Activated CD4-positive, alpha-beta T cell treated with anti-CD3 and anti-CD28 coated beads, Interleukin-2, amount 50 U/mL, for 4 hours (primary cell): ENCODE measurements at regions not wholly inside any gene's neighbourhood (a gene's known extent, or its start where the extent isn't known, plus 50 kb on each side); places are given as distances from the start of the nearest gene placed in this dataset.

Experiments used
- DNase-seq, 2 experiments: peaks; one replicate each; pipeline ENCODE4 v3.0.0-alpha.2; 2020

GRCh38 chr13:90395846-90396245 lies 951.6 kb upstream of the MIR17HG start:
- DNase-seq = no peak

GRCh38 chr13:90396266-90396665 lies 951.2 kb upstream of the MIR17HG start:
- no peak for DNase-seq

- no peak for DNase-seq
Measured at GRCh38 chr13:90397503-90397902, 950.0 kb upstream of the MIR17HG start.

GRCh38 chr13:90400372-90400771 lies 947.1 kb upstream of the MIR17HG start:
- DNase-seq = no peak

GRCh38 chr13:90401150-90401549 lies 946.3 kb upstream of the MIR17HG start:
- no peak for DNase-seq

GRCh38 chr13:90402102-90402501 lies 945.4 kb upstream of the MIR17HG start:
- DNase-seq = no peak

GRCh38 chr13:90402613-90403012 lies 944.9 kb upstream of the MIR17HG start:
- DNase-seq = no peak

GRCh38 chr13:90403330-90404082 lies 944.0 kb upstream of the MIR17HG start:
- no peak for DNase-seq

GRCh38 chr13:90405301-90405700 lies 942.2 kb upstream of the MIR17HG start:
- no peak for DNase-seq

- no peak for DNase-seq
Measured at GRCh38 chr13:90412980-90413379, 934.5 kb upstream of the MIR17HG start.

GRCh38 chr13:90413548-90413947 lies 933.9 kb upstream of the MIR17HG start:
- DNase-seq = no peak

GRCh38 chr13:90414691-90415596 lies 932.5 kb upstream of the MIR17HG start:
- DNase-seq = no peak

- DNase-seq = no peak
Measured at GRCh38 chr13:90415902-90416301, 931.6 kb upstream of the MIR17HG start.

- DNase-seq = no peak
Measured at GRCh38 chr13:90416519-90416918, 931.0 kb upstream of the MIR17HG start.

GRCh38 chr13:90416938-90417337 lies 930.5 kb upstream of the MIR17HG start:
- DNase-seq = no peak

GRCh38 chr13:90420683-90421082 lies 926.8 kb upstream of the MIR17HG start:
- no peak for DNase-seq

- no peak for DNase-seq
Measured at GRCh38 chr13:90427322-90428272, 919.9 kb upstream of the MIR17HG start.

GRCh38 chr13:90428522-90429210 lies 918.8 kb upstream of the MIR17HG start:
- DNase-seq = no peak

- no peak for DNase-seq
Measured at GRCh38 chr13:90430127-90430526, 917.4 kb upstream of the MIR17HG start.

GRCh38 chr13:90436697-90437096 lies 910.8 kb upstream of the MIR17HG start:
- DNase-seq = no peak

- no peak for DNase-seq
Measured at GRCh38 chr13:90438576-90438975, 908.9 kb upstream of the MIR17HG start.

GRCh38 chr13:90443268-90443667 lies 904.2 kb upstream of the MIR17HG start:
- DNase-seq = no peak
